ENCODE measurements at regions not wholly inside any gene's neighbourhood (a gene's known extent, or its start where the extent isn't known, plus 50 kb on each side); places are given as distances from the start of the nearest gene placed in this dataset.

GRCh38 chr14:73780391-73780790 is 66.2 kb upstream of the PNMA1 start:
- TF ChIP-seq, protein P1, sequence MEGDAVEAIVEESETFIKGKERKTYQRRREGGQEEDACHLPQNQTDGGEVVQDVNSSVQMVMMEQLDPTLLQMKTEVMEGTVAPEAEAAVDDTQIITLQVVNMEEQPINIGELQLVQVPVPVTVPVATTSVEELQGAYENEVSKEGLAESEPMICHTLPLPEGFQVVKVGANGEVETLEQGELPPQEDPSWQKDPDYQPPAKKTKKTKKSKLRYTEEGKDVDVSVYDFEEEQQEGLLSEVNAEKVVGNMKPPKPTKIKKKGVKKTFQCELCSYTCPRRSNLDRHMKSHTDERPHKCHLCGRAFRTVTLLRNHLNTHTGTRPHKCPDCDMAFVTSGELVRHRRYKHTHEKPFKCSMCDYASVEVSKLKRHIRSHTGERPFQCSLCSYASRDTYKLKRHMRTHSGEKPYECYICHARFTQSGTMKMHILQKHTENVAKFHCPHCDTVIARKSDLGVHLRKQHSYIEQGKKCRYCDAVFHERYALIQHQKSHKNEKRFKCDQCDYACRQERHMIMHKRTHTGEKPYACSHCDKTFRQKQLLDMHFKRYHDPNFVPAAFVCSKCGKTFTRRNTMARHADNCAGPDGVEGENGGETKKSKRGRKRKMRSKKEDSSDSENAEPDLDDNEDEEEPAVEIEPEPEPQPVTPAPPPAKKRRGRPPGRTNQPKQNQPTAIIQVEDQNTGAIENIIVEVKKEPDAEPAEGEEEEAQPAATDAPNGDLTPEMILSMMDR (IDR thresholded peaks at IDR 0.05), result no peak
- no peak for TF ChIP-seq POLR2A (IDR thresholded peaks at IDR 0.05; ENCODE audit: low read depth)
